ENCODE measurements at regions not wholly inside any gene's neighbourhood (a gene's known extent, or its start where the extent isn't known, plus 50 kb on each side); places are given as distances from the start of the nearest gene placed in this dataset.

GRCh38 chr18:8504880-8505435 is 104.3 kb upstream of the RAB12 start:
- no peak for TF ChIP-seq E2F5 (CRISPR knock-in tag; IDR thresholded peaks at IDR 0.05)
- no peak for TF ChIP-seq PRDM15 (CRISPR knock-in tag; IDR thresholded peaks at IDR 0.05)
- TF ChIP-seq PREB (CRISPR knock-in tag; IDR thresholded peaks at IDR 0.05; ENCODE audit: borderline replicate concordance) = no peak
- no peak for TF ChIP-seq CTCF (IDR thresholded peaks at IDR 0.05)
